Vagina (tissue), 2 donors: ENCODE measurements at regions not wholly inside any gene's neighbourhood (a gene's known extent, or its start where the extent isn't known, plus 50 kb on each side); places are given as distances from the start of the nearest gene placed in this dataset.

Source experiments
- CTCF ChIP-seq, 3 experiments: fragments of 450-650 bp in 2 of 3; fragments of 200-600 bp in 1 of 3; sonication (generic) in 1 of 3; IDR thresholded peaks; one replicate each; pipeline ENCODE4 v1.5.1; 2017 to 2019; ENCODE audit warnings: antibody characterized with exemption in 3 of 3, mild to moderate bottlenecking in 2 of 3, moderate library complexity in 2 of 3
- POLR2A ChIP-seq, 2 donors: fragments of 450-650 bp; IDR thresholded peaks; one replicate each; pipeline ENCODE4 v1.6.1; 2017; ENCODE audit warnings: antibody characterized with exemption in 2 of 2, mild to moderate bottlenecking in 2 of 2, moderate library complexity in 2 of 2
- POLR2AphosphoS5 ChIP-seq, 2 donors: sonication (generic); formaldehyde crosslinking; IDR thresholded peaks; one replicate each; pipeline ENCODE4 v1.9.0; 2017; ENCODE audit warnings: antibody characterized with exemption in 2 of 2, mild to moderate bottlenecking in 2 of 2, low read depth in 1 of 2; ENCODE audit not compliant: insufficient read depth in 1 of 2

GRCh38 chr9:102855641-102856040 is 139.5 kb upstream of the CYLC2 start:
- TF ChIP-seq POLR2AphosphoS5 (IDR thresholded peaks at IDR 0.05; ENCODE audit: insufficient read depth in 1 of 2, low read depth in 1 of 2) (no peak), CTCF (IDR thresholded peaks at IDR 0.05) (no peak), POLR2A (IDR thresholded peaks at IDR 0.05) (no peak)
